D341Med (cell line): ENCODE measurements at regions not wholly inside any gene's neighbourhood (a gene's known extent, or its start where the extent isn't known, plus 50 kb on each side); places are given as distances from the start of the nearest gene placed in this dataset.
"Not testable (repeated sequence)": the region's sequence is repeated elsewhere in the genome, so short reads cannot be mapped to it uniquely, and the experiment has no call there.

Experiments used
- DNase-seq: peaks from one replicate; pipeline ENCODE4 v3.0.0; 2012; ENCODE audit warnings: low spot score

GRCh38 chr7:67916111-67916510 lies 919.5 kb downstream of the TYW1 start:
- DNase-seq = not testable (repeated sequence)

- no peak for DNase-seq
Measured at GRCh38 chr7:67916571-67917436, 920.2 kb downstream of the TYW1 start.

GRCh38 chr7:67917437-67917755 lies 920.8 kb downstream of the TYW1 start:
- no peak for DNase-seq

- no peak for DNase-seq
Measured at GRCh38 chr7:67918158-67918557, 921.5 kb downstream of the TYW1 start.

GRCh38 chr7:67923286-67923685 lies 926.7 kb downstream of the TYW1 start:
- no peak for DNase-seq

- DNase-seq = no peak
Measured at GRCh38 chr7:67928141-67928540, 931.5 kb downstream of the TYW1 start.

GRCh38 chr7:67936447-67936846 lies 939.8 kb downstream of the TYW1 start:
- not testable (repeated sequence) for DNase-seq

GRCh38 chr7:67940400-67940799 lies 943.8 kb downstream of the TYW1 start:
- DNase-seq = no peak

GRCh38 chr7:67947191-67947590 lies 950.6 kb downstream of the TYW1 start:
- DNase-seq = no peak

- no peak for DNase-seq
Measured at GRCh38 chr7:67947646-67948045, 951.0 kb downstream of the TYW1 start.

- no peak for DNase-seq
Measured at GRCh38 chr7:67950321-67951083, 953.9 kb downstream of the TYW1 start.

- DNase-seq = no peak
Measured at GRCh38 chr7:67955061-67955460, 958.4 kb downstream of the TYW1 start.

- no peak for DNase-seq
Measured at GRCh38 chr7:67962863-67963262, 966.2 kb downstream of the TYW1 start.

- DNase-seq = no peak
Measured at GRCh38 chr7:67976490-67976889, 979.9 kb downstream of the TYW1 start.

- no peak for DNase-seq
Measured at GRCh38 chr7:67983486-67983885, 986.9 kb downstream of the TYW1 start.

GRCh38 chr7:67984326-67984725 lies 987.7 kb downstream of the TYW1 start:
- no peak for DNase-seq

GRCh38 chr7:67989142-67989541 lies 992.5 kb downstream of the TYW1 start:
- DNase-seq = no peak

GRCh38 chr7:67990003-67990402 lies 993.4 kb downstream of the TYW1 start:
- DNase-seq = no peak

- DNase-seq = no peak
Measured at GRCh38 chr7:67990716-67991115, 994.1 kb downstream of the TYW1 start.

GRCh38 chr7:67992287-67992686 lies 995.7 kb downstream of the TYW1 start:
- DNase-seq = no peak

- no peak for DNase-seq
Measured at GRCh38 chr7:68005992-68006391, 1009.4 kb downstream of the TYW1 start.

GRCh38 chr7:68006619-68007018 lies 1010.0 kb downstream of the TYW1 start:
- no peak for DNase-seq

GRCh38 chr7:68009716-68010115 lies 1013.1 kb downstream of the TYW1 start:
- DNase-seq = no peak
